Neural cell (in vitro differentiated cells): ENCODE measurements at regions not wholly inside any gene's neighbourhood (a gene's known extent, or its start where the extent isn't known, plus 50 kb on each side); places are given as distances from the start of the nearest gene placed in this dataset.

Source experiments
- H2AFZ ChIP-seq: fragments of 200-600, 300-800 bp; sonication (generic), shearing (Covaris generic); 2 replicates; pipeline ENCODE4 v1.6.0; 2014; ENCODE audit warnings: low read depth, mild to moderate bottlenecking, antibody characterized with exemption, low read length, moderate library complexity
- H3F3A ChIP-seq: fragments of 200-600 bp; shearing (Covaris generic); 2 replicates; pipeline ENCODE4 v1.6.1; 2016; ENCODE audit warnings: mild to moderate bottlenecking, moderate library complexity, mixed read lengths, antibody characterized with exemption, low read length; ENCODE audit not compliant: insufficient read depth, poor library complexity, severe bottlenecking
- H3K27ac ChIP-seq: fragments of 200-600, 300-800 bp; sonication (generic), shearing (Covaris generic); 2 replicates; pipeline ENCODE4 v1.5.1; 2014; ENCODE audit warnings: mild to moderate bottlenecking, low read length, moderate library complexity
- H3K27me3 ChIP-seq: fragments of 300-800, 200-600 bp; sonication (generic), shearing (Covaris generic); 2 replicates; pipeline ENCODE4 v1.6.0; 2014; ENCODE audit warnings: mild to moderate bottlenecking, low read depth, low read length, moderate library complexity; ENCODE audit not compliant: insufficient read depth
- H3K36me3 ChIP-seq: fragments of 300-800, 200-600 bp; sonication (generic), shearing (Covaris generic); 2 replicates; pipeline ENCODE4 v1.5.1; 2014; ENCODE audit warnings: mild to moderate bottlenecking, antibody characterized with exemption, low read length, moderate library complexity; ENCODE audit not compliant: insufficient read depth
- H3K4me2 ChIP-seq: fragments of 300-800, 200-600 bp; sonication (generic), shearing (Covaris generic); 2 replicates; pipeline ENCODE4 v1.6.0; 2014; ENCODE audit warnings: mild to moderate bottlenecking, low read length
- H3K4me3 ChIP-seq: fragments of 300-800, 200-600 bp; sonication (generic), shearing (Covaris generic); 2 replicates; pipeline ENCODE4 v1.5.1; 2014; ENCODE audit warnings: mild to moderate bottlenecking, low read length, moderate library complexity
- H3K79me2 ChIP-seq: fragments of 200-600 bp; shearing (Covaris generic); replicated peaks from 2 replicates; pipeline ENCODE4 v1.6.0; 2014; ENCODE audit warnings: mild to moderate bottlenecking, low read length, moderate library complexity; ENCODE audit not compliant: insufficient read depth
- H3K9ac ChIP-seq: fragments of 300-800, 200-600 bp; sonication (generic), shearing (Covaris generic); 2 replicates; pipeline ENCODE4 v1.6.1; 2016; ENCODE audit warnings: mild to moderate bottlenecking, low read length, mixed read lengths
- H3K9me2 ChIP-seq: fragments of 200-600 bp; shearing (Covaris generic); 2 replicates; pipeline ENCODE4 v1.6.1; 2016; ENCODE audit warnings: mild to moderate bottlenecking, low read length, mixed read lengths; ENCODE audit not compliant: insufficient read depth
- H3K9me3 ChIP-seq: fragments of 200-600, 300-800 bp; sonication (generic), shearing (Covaris generic); 2 replicates; pipeline ENCODE4 v1.6.1; 2016; ENCODE audit warnings: mild to moderate bottlenecking, mixed run types, low read length, moderate library complexity, mixed read lengths
- H4K20me1 ChIP-seq: fragments of 200-600 bp; shearing (Covaris generic); 2 replicates; pipeline ENCODE4 v1.6.1; 2016; ENCODE audit warnings: mild to moderate bottlenecking, mixed run types; ENCODE audit not compliant: insufficient read depth
- CTCF ChIP-seq: fragments of 450-650 bp; IDR thresholded peaks from 2 replicates; pipeline ENCODE4 v1.5.1; 2014; ENCODE audit warnings: antibody characterized with exemption, mild to moderate bottlenecking, moderate library complexity; ENCODE audit not compliant: poor library complexity, severe bottlenecking
- EP300 ChIP-seq: fragments of 450-650 bp; conservative IDR thresholded peaks from 2 replicates; pipeline ENCODE4 v1.6.1; 2014; ENCODE audit warnings: antibody characterized with exemption, mild to moderate bottlenecking, moderate library complexity; ENCODE audit not compliant: poor library complexity, severe bottlenecking
- EZH2 ChIP-seq: fragments of 200-600, 300-800 bp; shearing (Covaris generic), sonication (generic); IDR thresholded peaks from 2 replicates; pipeline ENCODE4 v1.6.1; 2014; ENCODE audit warnings: antibody characterized with exemption, low read length, borderline replicate concordance, mild to moderate bottlenecking; ENCODE audit not compliant: insufficient read depth, poor library complexity, severe bottlenecking
- MXI1 ChIP-seq: fragments of 450-650 bp; conservative IDR thresholded peaks from 2 replicates; pipeline ENCODE4 v1.6.1; 2014; ENCODE audit warnings: antibody characterized with exemption, mild to moderate bottlenecking; ENCODE audit not compliant: poor library complexity, severe bottlenecking
- POLR2AphosphoS5 ChIP-seq: IDR thresholded peaks from 2 replicates; pipeline ENCODE4 v1.6.1; 2012
- RAD21 ChIP-seq: fragments of 450-650 bp; conservative IDR thresholded peaks from 2 replicates; pipeline ENCODE4 v1.6.1; 2014; ENCODE audit warnings: antibody characterized with exemption, mild to moderate bottlenecking, moderate library complexity
- REST ChIP-seq: IDR thresholded peaks from 2 replicates; pipeline ENCODE4 v1.6.1; 2012; ENCODE audit warnings: borderline replicate concordance
- SMC3 ChIP-seq: fragments of 450-650 bp; conservative IDR thresholded peaks from 2 replicates; pipeline ENCODE4 v1.6.1; 2014; ENCODE audit warnings: antibody characterized with exemption, mild to moderate bottlenecking, moderate library complexity; ENCODE audit not compliant: poor library complexity
- TAF1 ChIP-seq: IDR thresholded peaks from 2 replicates; pipeline ENCODE4 v1.6.1; 2012; ENCODE audit warnings: low read depth

GRCh38 chr13:90498096-90498495 is 849.4 kb upstream of the MIR17HG start:
- Histone ChIP-seq H3K27ac (no peak overlapping the region), H3K4me3 (no peak overlapping the region), H3K9ac (no peak overlapping the region), H4K20me1 (no peaks in the 10 kb centered on the region), H3F3A (no peaks in the 10 kb centered on the region), H3K36me3 (no peaks in the 10 kb centered on the region), H3K4me2 (no peak overlapping the region), H3K79me2 (no peaks in the 10 kb centered on the region), H3K9me3 (no peaks in the 10 kb centered on the region), H3K27me3 (no peaks in the 10 kb centered on the region), H3K9me2 (no peaks in the 10 kb centered on the region), H2AFZ (no peak overlapping the region)
- TF ChIP-seq RAD21 = no peak
- TF ChIP-seq CTCF = no peak
- TF ChIP-seq EZH2 = no peak
- TF ChIP-seq REST = no peak
- TF ChIP-seq MXI1 = no peak
- TF ChIP-seq EP300 = no peak
- no peak for TF ChIP-seq TAF1
- no peak for TF ChIP-seq SMC3
- TF ChIP-seq POLR2AphosphoS5 = no peak

GRCh38 chr13:90498816-90499215 is 848.7 kb upstream of the MIR17HG start:
- no peaks in the 10 kb centered on the region for H3K36me3 ChIP-seq
- H2AFZ ChIP-seq = no peak overlapping the region
- H4K20me1 ChIP-seq = no peaks in the 10 kb centered on the region
- no peaks in the 10 kb centered on the region for H3K9me3 ChIP-seq
- H3F3A ChIP-seq = no peaks in the 10 kb centered on the region
- no peak overlapping the region for H3K9ac ChIP-seq
- H3K27ac ChIP-seq = no peak overlapping the region
- no peak overlapping the region for H3K4me3 ChIP-seq
- TF ChIP-seq POLR2AphosphoS5 (no peak), MXI1 (no peak), CTCF (no peak), SMC3 (no peak), TAF1 (no peak)
- no peaks in the 10 kb centered on the region for H3K9me2 ChIP-seq
- H3K27me3 ChIP-seq = no peaks in the 10 kb centered on the region
- no peak overlapping the region for H3K4me2 ChIP-seq
- no peaks in the 10 kb centered on the region for H3K79me2 ChIP-seq
